Jurkat, Clone E6-1 (cell line): ENCODE measurements at regions not wholly inside any gene's neighbourhood (a gene's known extent, or its start where the extent isn't known, plus 50 kb on each side); places are given as distances from the start of the nearest gene placed in this dataset.
"Not testable (repeated sequence)": the region's sequence is repeated elsewhere in the genome, so short reads cannot be mapped to it uniquely, and the experiment has no call there.

Source experiments
- DNase-seq: peaks from one replicate; pipeline ENCODE4 v3.0.0-alpha.2; 2011; ENCODE audit warnings: low read depth, low spot score
- H3K4me3 ChIP-seq: 2 replicates; pipeline ENCODE4 v1.5.1; 2011; ENCODE audit warnings: mild to moderate bottlenecking, low read length, control low read depth, moderate library complexity

- no peak overlapping the region for H3K4me3 ChIP-seq
- DNase-seq: no peak
These were observed 116.3 kb upstream of the TCF21 start for GRCh38 chr6:133772567-133772966.

DNA sequence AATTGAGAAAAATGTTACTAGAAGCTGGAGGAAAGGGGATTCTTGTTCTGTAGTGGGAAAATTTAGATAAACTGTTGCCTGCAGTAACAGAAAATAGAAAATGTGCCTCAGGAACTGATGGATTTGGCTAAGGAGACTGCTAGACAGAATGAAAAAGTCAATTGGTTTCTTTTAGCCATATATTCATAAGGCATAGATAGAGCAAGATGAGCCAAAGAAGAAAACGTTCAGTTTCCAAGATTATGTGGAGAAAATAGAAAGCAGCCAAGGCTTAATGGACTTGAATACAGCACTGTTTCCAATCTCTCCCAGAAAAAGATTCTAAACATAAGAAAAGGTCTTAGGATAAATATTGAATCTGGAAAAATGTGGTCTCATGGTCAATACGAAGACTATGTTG lies 115.1 kb upstream of the TCF21 start:
- DNase-seq: no peak
- H3K4me3 ChIP-seq: no peak overlapping the region

GRCh38 chr6:133774356-133774755 lies 114.6 kb upstream of the TCF21 start:
- H3K4me3 ChIP-seq: no peak overlapping the region
- DNase-seq: peak; percentile 49

DNA sequence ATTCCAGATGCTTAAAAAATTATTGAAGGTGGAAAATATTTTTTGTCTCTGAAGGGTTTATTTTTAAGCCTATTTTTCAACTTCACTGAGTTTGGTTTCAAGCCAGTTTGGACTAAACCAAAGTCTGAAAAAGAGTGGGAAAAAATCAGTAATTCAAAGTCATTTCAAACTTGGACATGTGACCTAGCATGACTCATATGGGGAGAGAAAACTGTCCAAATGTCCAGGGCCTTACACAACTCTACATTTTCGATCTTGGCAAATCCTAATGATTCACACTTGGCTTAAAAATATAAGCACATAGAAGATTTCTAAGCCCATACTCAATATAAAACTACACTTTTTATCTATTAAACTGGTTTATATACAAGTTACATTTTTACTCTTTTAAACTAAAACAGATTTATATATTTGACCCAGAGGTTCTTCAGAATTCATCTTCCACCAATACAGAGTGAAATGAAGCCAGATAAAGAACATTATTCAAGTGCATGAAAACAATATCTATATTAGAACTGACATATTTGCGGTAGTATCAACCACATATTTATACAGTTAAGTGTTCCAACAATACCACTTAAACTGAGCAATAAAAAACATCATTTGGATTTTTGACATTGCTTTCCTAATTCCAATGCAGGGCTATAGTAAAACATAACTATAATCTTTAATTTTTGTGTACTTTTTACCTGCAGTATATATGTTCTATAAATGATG lies 110.3 kb upstream of the TCF21 start:
- DNase-seq: no peak
- no peak overlapping the region for H3K4me3 ChIP-seq

DNA sequence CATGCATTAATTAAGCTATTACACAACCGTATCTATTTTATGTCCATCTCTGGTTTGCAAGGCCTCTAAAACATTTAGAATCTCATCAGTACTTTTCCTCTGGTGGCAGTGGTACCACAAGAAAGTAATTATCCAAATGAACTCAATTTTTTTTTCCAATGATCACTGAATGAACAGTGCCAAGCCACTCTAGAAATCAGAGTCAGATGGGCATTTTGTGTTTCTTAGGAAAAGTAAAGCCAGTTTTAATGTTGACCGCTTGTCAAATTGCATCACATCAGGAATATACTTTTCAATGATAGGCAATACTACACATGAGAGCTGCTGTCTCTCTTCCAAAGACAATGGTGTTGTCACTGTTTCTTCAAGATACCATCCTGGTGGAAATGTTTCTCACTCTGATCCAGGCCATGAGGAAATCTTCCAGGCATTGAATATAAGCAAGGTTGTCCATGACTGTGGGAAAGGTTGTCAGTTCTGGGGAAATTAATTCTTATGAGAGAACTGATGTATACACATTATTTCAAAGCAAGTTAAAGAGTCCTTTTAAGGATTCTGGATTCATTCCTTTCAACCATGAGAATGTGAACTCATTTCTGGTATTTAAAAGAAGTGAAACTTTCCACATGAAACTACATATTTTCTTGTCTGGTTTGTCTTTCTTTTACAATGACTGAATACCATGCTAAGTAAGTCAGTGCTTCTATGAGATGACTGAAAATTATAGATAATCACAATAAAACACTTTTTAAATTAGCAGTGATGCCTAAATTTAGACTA lies 108.8 kb upstream of the TCF21 start:
- no peak for DNase-seq

GRCh38 chr6:133786016-133786415 lies 102.9 kb upstream of the TCF21 start:
- H3K4me3 ChIP-seq: no peak overlapping the region
- no peak for DNase-seq

More for the DNA sequence above, 108.8 kb upstream of the TCF21 start:
- no peak overlapping the region for H3K4me3 ChIP-seq

DNA sequence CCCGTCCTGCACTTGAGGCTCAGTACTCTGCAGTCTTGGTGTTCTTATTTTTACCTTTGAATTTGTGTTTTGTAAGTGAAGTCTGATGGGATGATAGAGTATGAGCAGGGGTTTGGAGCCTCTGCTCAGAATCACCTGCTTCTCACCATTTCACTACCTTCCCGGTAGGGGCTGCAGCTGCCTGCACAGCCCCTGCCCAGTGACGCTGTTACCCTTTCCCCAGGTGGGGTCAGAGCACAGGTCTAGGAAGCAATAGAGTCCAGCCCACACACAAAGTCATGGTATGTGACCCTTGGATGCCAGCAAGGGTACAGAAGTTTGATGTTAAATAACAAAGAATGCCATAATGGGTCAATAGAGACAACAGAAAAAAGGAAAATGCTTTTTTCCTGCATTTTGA lies 101.8 kb upstream of the TCF21 start:
- no peak for DNase-seq
- no peak overlapping the region for H3K4me3 ChIP-seq

GRCh38 chr6:133787859-133788505 lies 100.9 kb upstream of the TCF21 start:
- no peak for DNase-seq

GRCh38 chr6:133788556-133788955 lies 100.4 kb upstream of the TCF21 start:
- no peak overlapping the region for H3K4me3 ChIP-seq
- DNase-seq: no peak

More at GRCh38 chr6:133787859-133788505, 100.9 kb upstream of the TCF21 start:
- H3K4me3 ChIP-seq: no peak overlapping the region

DNA sequence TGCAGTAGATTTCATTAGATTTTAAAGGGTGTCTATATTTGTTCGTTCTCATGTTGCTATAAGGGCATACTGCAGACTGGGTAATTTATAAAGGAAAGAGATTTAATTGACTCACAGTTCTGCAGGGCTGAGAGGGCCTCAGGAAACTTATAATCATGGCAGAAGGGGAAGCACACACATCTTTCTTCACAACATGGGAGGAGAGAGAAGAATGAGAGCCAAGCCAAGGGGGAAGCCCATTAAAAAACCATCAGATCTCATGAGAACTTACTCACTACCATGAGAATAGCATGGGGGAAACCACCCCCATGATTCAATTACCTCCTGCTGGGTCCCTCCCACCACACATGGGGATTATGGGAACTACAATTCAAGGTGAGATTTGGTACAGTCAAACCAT lies 99.5 kb upstream of the TCF21 start:
- H3K4me3 ChIP-seq, DNase-seq: not testable (repeated sequence)

DNA sequence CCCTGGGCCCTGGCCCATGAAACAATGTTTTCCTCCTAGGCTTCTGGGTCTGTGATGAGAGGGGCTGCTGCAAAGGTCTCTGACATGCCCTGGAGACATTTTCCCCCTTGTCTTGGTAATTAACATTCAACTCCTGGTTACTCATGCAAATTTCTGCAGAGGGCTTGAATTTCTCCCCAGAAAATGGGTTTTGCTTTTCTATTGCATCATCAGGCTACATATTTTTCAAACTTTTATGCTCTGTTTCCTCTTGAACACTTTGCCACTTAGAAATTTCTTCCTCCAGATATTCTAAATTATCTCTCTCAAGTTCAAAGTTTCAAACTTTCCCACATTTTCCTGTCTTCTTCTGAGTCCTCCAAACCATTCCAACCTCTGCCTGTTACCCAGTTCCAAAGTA lies 98.2 kb upstream of the TCF21 start:
- H3K4me3 ChIP-seq, DNase-seq: not testable (repeated sequence)

GRCh38 chr6:133795051-133795450 lies 93.9 kb upstream of the TCF21 start:
- not testable (repeated sequence) for DNase-seq, H3K4me3 ChIP-seq

DNA sequence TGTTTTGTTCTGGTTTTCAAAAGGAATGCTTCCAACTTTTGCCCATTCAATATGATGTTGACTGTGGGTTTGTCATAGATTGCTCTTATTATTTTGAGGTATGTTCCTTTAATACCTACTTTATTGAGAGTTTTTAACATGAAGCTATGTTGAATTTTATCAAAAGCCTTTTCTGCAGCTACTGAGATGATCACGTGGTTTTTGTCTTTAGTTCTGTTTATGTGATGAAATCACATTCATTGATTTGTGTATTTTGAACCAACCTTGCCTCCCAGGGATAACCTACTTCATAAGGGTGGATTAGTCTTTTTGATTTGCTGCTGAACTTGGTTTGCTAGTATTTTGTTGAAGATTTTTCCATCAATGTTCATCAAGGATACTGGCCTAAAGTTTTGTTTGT lies 92.7 kb upstream of the TCF21 start:
- no peak overlapping the region for H3K4me3 ChIP-seq
- no peak for DNase-seq

- H3K4me3 ChIP-seq: no peak overlapping the region
- no peak for DNase-seq
These were observed 89.9 kb upstream of the TCF21 start for GRCh38 chr6:133799043-133799442.

- no peak for DNase-seq
- no peak overlapping the region for H3K4me3 ChIP-seq
These were observed 86.1 kb upstream of the TCF21 start for GRCh38 chr6:133802861-133803260.

DNA sequence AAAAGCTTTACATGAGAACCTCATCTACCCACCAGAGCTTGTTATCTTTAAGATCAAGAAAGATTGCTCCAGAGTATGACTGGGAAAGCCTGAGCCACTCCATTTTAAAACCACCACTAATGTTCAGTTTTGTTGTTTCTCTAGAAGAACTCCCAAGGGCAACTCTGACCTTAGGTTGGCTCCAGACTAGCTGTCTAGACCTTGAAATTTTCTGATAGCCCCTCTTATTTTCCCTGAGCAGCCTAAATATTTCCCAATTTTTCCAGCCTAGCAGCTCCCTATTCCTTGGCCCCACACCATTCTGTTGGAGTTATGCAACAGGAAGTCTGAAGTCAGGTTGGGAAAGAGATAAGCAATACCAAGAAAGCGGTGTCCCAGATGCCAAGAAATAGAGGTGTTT lies 84.6 kb upstream of the TCF21 start:
- H3K4me3 ChIP-seq: no peak overlapping the region
- no peak for DNase-seq

- no peak for DNase-seq
- no peak overlapping the region for H3K4me3 ChIP-seq
These were observed 83.0 kb upstream of the TCF21 start for GRCh38 chr6:133805876-133806275.

DNA sequence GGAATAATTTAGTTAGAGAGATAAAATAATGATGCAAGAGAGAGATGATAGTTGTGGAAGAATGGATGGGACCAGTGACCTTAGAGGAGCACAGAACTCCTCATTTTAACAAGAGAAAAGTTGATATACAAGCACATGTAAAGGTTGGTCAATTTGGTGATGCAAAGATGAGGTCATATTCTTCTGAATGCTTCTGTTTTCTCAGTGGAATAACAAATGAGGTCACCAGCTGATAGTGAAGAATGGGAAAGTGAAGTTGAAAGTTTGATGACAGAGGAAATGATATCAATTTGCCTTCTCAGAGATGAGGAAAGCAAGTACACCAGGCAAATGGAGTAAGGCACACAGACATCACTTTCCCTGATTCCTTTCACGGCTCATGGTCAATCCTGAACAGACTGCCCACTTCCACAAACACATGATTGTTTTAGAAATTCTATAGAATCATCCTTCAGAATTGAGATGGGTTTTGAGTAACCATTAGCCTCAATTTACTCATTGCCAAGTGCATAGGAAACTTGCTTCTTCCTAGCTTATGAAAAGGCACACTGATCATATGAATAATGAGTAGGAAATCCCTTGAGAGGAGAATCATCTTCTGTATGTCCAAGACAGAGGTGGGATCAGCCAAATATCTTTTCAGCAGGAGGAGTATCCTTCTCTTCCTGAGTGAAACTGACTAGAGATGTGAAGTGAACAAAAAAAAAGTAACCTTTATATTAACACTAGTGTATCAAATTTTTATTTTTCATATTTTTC lies 82.4 kb upstream of the TCF21 start:
- DNase-seq: no peak

DNA sequence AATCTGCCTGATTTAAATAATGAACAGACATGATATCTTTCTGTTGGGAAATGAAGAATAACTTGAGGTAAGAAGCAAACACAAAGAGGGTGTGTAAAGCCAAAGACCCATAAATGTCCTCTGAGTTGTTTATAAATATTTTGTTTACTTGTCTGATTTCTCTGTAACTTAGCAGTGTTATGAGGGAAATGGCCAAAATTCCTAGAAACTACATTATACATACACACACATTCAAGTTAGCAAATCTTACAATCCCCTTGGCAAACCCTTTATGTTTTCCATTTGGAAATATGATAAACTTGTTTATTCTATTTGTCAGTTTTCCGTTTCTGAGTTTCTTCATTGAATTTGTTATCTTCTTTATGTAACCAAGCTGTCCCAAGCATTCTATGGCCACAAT lies 81.4 kb upstream of the TCF21 start:
- no peak overlapping the region for H3K4me3 ChIP-seq

More for the DNA sequence above, 82.4 kb upstream of the TCF21 start:
- no peak overlapping the region for H3K4me3 ChIP-seq

More for the DNA sequence above, 81.4 kb upstream of the TCF21 start:
- DNase-seq: no peak
